ENCODE measurements at regions not wholly inside any gene's neighbourhood (a gene's known extent, or its start where the extent isn't known, plus 50 kb on each side); places are given as distances from the start of the nearest gene placed in this dataset.

- TF ChIP-seq IRF1 (CRISPR knock-in tag; IDR thresholded peaks at IDR 0.05): no peak
- no peak for TF ChIP-seq SP1 (CRISPR knock-in tag; conservative IDR thresholded peaks at IDR 0.05)
- no peaks in the 10 kb centered on the region for H3K36me3 Mint-ChIP-seq
- H3K4me3 Mint-ChIP-seq: no peak overlapping the region
- H3K4me1 Mint-ChIP-seq: peaks cover 3% of the 10 kb centered on the region
- CTCF ChIA-PET: no interaction called here
- no peak overlapping the region for H3K27ac Mint-ChIP-seq
- H3K27me3 Mint-ChIP-seq (ENCODE audit: low read depth): no peaks in the 10 kb centered on the region
- no peak for ATAC-seq
- POLR2A ChIA-PET: no interaction called here
- DNase-seq (ENCODE audit: low spot score): no peak
- peaks cover 6% of the 10 kb centered on the region for H3K9me3 Mint-ChIP-seq
These were observed 129.0 kb downstream of the RAP2A start for GRCh38 chr13:97562962-97563361.

DNA sequence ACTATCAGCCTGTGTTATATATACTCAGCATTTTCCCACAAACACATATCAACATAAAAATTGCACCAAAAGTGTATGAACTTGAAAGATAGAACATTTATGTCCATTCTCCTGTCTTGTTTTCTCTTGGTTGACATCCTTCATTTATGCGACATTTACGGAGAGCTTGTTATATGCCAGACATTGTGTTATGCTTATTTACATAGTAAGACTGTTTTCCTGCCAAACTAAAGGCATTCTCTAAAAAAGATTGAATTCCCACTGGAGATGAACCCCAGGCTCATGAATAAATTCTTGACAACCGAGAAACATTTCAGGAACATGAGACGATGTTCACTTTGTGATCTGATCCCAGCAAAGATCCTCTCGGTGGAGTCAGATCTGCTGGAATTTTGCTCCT, 131.0 kb downstream of the RAP2A start:
- ATAC-seq (no peak), DNase-seq (ENCODE audit: low spot score) (no peak)
- Mint-ChIP-seq H3K27ac (no peak overlapping the region), H3K36me3 (no peaks in the 10 kb centered on the region), H3K27me3 (ENCODE audit: low read depth) (no peaks in the 10 kb centered on the region), H3K9me3 (no peaks in the 10 kb centered on the region), H3K4me1 (peaks cover 20% of the 10 kb centered on the region), H3K4me3 (no peak overlapping the region)
- ChIA-PET CTCF (no interaction called here), POLR2A (no interaction called here)
- TF ChIP-seq, protein P1, sequence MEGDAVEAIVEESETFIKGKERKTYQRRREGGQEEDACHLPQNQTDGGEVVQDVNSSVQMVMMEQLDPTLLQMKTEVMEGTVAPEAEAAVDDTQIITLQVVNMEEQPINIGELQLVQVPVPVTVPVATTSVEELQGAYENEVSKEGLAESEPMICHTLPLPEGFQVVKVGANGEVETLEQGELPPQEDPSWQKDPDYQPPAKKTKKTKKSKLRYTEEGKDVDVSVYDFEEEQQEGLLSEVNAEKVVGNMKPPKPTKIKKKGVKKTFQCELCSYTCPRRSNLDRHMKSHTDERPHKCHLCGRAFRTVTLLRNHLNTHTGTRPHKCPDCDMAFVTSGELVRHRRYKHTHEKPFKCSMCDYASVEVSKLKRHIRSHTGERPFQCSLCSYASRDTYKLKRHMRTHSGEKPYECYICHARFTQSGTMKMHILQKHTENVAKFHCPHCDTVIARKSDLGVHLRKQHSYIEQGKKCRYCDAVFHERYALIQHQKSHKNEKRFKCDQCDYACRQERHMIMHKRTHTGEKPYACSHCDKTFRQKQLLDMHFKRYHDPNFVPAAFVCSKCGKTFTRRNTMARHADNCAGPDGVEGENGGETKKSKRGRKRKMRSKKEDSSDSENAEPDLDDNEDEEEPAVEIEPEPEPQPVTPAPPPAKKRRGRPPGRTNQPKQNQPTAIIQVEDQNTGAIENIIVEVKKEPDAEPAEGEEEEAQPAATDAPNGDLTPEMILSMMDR (IDR thresholded peaks at IDR 0.05): no peak
- TF ChIP-seq, protein P2, sequence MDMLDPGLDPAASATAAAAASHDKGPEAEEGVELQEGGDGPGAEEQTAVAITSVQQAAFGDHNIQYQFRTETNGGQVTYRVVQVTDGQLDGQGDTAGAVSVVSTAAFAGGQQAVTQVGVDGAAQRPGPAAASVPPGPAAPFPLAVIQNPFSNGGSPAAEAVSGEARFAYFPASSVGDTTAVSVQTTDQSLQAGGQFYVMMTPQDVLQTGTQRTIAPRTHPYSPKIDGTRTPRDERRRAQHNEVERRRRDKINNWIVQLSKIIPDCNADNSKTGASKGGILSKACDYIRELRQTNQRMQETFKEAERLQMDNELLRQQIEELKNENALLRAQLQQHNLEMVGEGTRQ (CRISPR knock-in tag; IDR thresholded peaks at IDR 0.05): no peak
- TF ChIP-seq SMAD4 (CRISPR knock-in tag; IDR thresholded peaks at IDR 0.05): no peak
- no peak for TF ChIP-seq ZBTB43 (CRISPR knock-in tag; IDR thresholded peaks at IDR 0.05)
- TF ChIP-seq CDX4 (CRISPR knock-in tag; IDR thresholded peaks at IDR 0.05; ENCODE audit: borderline replicate concordance): no peak

- no peak for DNase-seq (ENCODE audit: low spot score)
- peaks cover 28% of the 10 kb centered on the region for H3K4me1 Mint-ChIP-seq
- ATAC-seq: no peak
- H3K9me3 Mint-ChIP-seq: no peaks in the 10 kb centered on the region
- ChIA-PET POLR2A (no interaction called here), CTCF (no interaction called here)
- no peaks in the 10 kb centered on the region for H3K27me3 Mint-ChIP-seq (ENCODE audit: low read depth)
- H3K4me3 Mint-ChIP-seq: no peak overlapping the region
- no peak overlapping the region for H3K27ac Mint-ChIP-seq
- no peaks in the 10 kb centered on the region for H3K36me3 Mint-ChIP-seq
- TF ChIP-seq, protein P3, sequence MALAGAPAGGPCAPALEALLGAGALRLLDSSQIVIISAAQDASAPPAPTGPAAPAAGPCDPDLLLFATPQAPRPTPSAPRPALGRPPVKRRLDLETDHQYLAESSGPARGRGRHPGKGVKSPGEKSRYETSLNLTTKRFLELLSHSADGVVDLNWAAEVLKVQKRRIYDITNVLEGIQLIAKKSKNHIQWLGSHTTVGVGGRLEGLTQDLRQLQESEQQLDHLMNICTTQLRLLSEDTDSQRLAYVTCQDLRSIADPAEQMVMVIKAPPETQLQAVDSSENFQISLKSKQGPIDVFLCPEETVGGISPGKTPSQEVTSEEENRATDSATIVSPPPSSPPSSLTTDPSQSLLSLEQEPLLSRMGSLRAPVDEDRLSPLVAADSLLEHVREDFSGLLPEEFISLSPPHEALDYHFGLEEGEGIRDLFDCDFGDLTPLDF (CRISPR knock-in tag; IDR thresholded peaks at IDR 0.05): no peak
- TF ChIP-seq ZNF219 (CRISPR knock-in tag; IDR thresholded peaks at IDR 0.05; ENCODE audit: borderline replicate concordance): no peak
- TF ChIP-seq FOXP1 (CRISPR knock-in tag; IDR thresholded peaks at IDR 0.05; ENCODE audit: borderline replicate concordance): no peak
- TF ChIP-seq NFATC4 (CRISPR knock-in tag; IDR thresholded peaks at IDR 0.05): no peak
- no peak for TF ChIP-seq ZNF532 (CRISPR knock-in tag; IDR thresholded peaks at IDR 0.05; ENCODE audit: borderline replicate concordance)
- TF ChIP-seq EMX1 (CRISPR knock-in tag; IDR thresholded peaks at IDR 0.05): no peak
- no peak for TF ChIP-seq ZNF232 (CRISPR knock-in tag; IDR thresholded peaks at IDR 0.05)
- TF ChIP-seq ARID4B (CRISPR knock-in tag; IDR thresholded peaks at IDR 0.05; ENCODE audit: borderline replicate concordance): no peak
- no peak for TF ChIP-seq CREM (CRISPR knock-in tag; IDR thresholded peaks at IDR 0.05)
- TF ChIP-seq TCF7 (CRISPR knock-in tag; IDR thresholded peaks at IDR 0.05; ENCODE audit: low read depth): no peak
These were observed 131.9 kb downstream of the RAP2A start for GRCh38 chr13:97565906-97566305.
